Ovary (tissue), 7 donors: ENCODE measurements at regions not wholly inside any gene's neighbourhood (a gene's known extent, or its start where the extent isn't known, plus 50 kb on each side); places are given as distances from the start of the nearest gene placed in this dataset.

ENCODE experiments used
- DNase-seq, 5 donors: peaks; one replicate each; pipeline ENCODE4 v3.0.0-alpha.2; 2019 to 2020
- H3K27ac ChIP-seq, 2 donors: fragments of 200-600 bp; one replicate each; pipeline versions ENCODE4 v1.5.1 to v1.8.0; 2019 to 2022
- H3K27me3 ChIP-seq: fragments of 200-600 bp; one replicate; pipeline ENCODE4 v1.8.0; 2022
- H3K36me3 ChIP-seq: fragments of 200-600 bp; sonication (generic); one replicate; pipeline ENCODE4 v1.5.1; 2019
- H3K4me1 ChIP-seq: one replicate; pipeline ENCODE4 v1.8.1; 2013; ENCODE audit warnings: mild to moderate bottlenecking, moderate library complexity; ENCODE audit not compliant: insufficient read depth
- H3K4me3 ChIP-seq: fragments of 200-600 bp; sonication (generic); one replicate; pipeline ENCODE4 v1.5.1; 2017
- H3K9me3 ChIP-seq, 2 donors: fragments of 200-600 bp in 1 of 2; sonication (generic) in 1 of 2; one replicate each; pipeline versions ENCODE4 v1.5.1 to v1.8.1; 2013 to 2019; ENCODE audit warnings: mild to moderate bottlenecking in 1 of 2, moderate library complexity in 1 of 2
- CTCF ChIP-seq, 3 donors: fragments of 450-650 bp in 2 of 3; fragments of 200-600 bp in 1 of 3; IDR thresholded peaks; one replicate each; pipeline versions ENCODE4 v1.5.1 to v1.8.0; 2016 to 2022; ENCODE audit warnings: antibody characterized with exemption in 3 of 3, mild to moderate bottlenecking in 1 of 3
- EP300 ChIP-seq: sonication (generic); formaldehyde crosslinking; IDR thresholded peaks from one replicate; pipeline ENCODE4 v1.6.1; 2017; ENCODE audit warnings: antibody characterized with exemption
- POLR2A ChIP-seq: fragments of 450-650 bp; IDR thresholded peaks from one replicate; pipeline ENCODE4 v1.6.1; 2017; ENCODE audit warnings: antibody characterized with exemption, mild to moderate bottlenecking, moderate library complexity
- WGBS, 3 donors: extraction: QIAGEN DNeasy Blood & Tissue Kit in 1 of 3; methylation state at CpG; one replicate each; pipeline versions ENCODE4 v1.1.5 to v1.1.7; 2013 to 2017; 5-methylcytosine and 5-hydroxymethylcytosine counted together
- intact Hi-C, 4 donors: fragments of 100-400 bp; cut with DNase I; formaldehyde crosslinking; loops; one replicate each; pipeline versions ENCODE4 v1.11.0 to v1.15.1; 2022 to 2023
- donor health status: DM: no; HTN: no; CAD: no; lungs with moderate emphysema.
- donor health status: DM: no; HTN: no; CAD: no.
- donor health status: Bipolar disorder and iron deficiency.
- donor health status: DM: no; HTN: no; CAD: no.
- donor health status: DM: yes; HTN: yes; CAD: no.

DNA sequence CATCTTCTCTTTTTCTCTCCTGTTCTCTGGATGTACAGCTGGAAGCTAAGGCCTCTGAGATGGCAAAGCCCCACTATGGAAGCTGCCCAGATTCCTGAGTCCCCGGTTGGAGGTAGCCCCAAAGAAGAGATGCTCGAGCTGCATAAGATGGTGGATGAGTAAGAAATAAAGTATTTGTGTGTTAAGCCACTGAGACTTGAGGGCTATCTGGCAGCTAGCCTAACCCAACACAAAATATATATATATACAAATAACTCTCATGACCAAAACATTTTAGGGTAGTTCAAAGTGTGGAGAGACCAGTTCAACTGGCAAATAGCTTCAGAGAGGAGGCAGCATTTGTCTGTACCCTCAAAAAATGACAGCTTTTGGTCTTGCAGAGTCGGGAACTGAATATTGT lies 72.4 kb upstream of the PDE1C start:
- H3K9me3 ChIP-seq, result no peaks in the 10 kb centered on the region
- 57 to 88% (median 59%) methylated on average over 3 of the region's 3 CpGs for WGBS, 3 donors

GRCh38 chr7:32140210-32140939 lies 70.2 kb upstream of the PDE1C start:
- H3K9me3 ChIP-seq, result no peaks in the 10 kb centered on the region
- intact Hi-C loops, result no loop called here
- no peaks in the 10 kb centered on the region for H3K36me3 ChIP-seq
- WGBS, 3 donors, result 69 to 75% (median 70%) methylated on average over 5 of the region's 5 CpGs
- H3K27me3 ChIP-seq, result no peaks in the 10 kb centered on the region
- TF ChIP-seq CTCF (IDR thresholded peaks at IDR 0.05), result no peak
- no peak for DNase-seq
- H3K27ac ChIP-seq, result no peak overlapping the region
- H3K4me3 ChIP-seq, result no peak overlapping the region
- H3K4me1 ChIP-seq, result no peaks in the 10 kb centered on the region

More for the DNA sequence above, 72.4 kb upstream of the PDE1C start:
- H3K4me3 ChIP-seq, result no peak overlapping the region
- H3K4me1 ChIP-seq, result no peaks in the 10 kb centered on the region
- no peaks in the 10 kb centered on the region for H3K27me3 ChIP-seq
- no peak overlapping the region for H3K27ac ChIP-seq
- TF ChIP-seq EP300, result no peak
- TF ChIP-seq POLR2A, result no peak
- no peak for TF ChIP-seq CTCF (IDR thresholded peaks at IDR 0.05)
- intact Hi-C loops, result no loop called here
- DNase-seq, result no peak
- H3K36me3 ChIP-seq, result no peaks in the 10 kb centered on the region

- TF ChIP-seq CTCF (IDR thresholded peaks at IDR 0.05) (no peak), POLR2A (no peak), EP300 (no peak)
- DNase-seq, result no peak
- no peak overlapping the region for H3K4me3 ChIP-seq
- H3K4me1 ChIP-seq, result no peaks in the 10 kb centered on the region
- H3K27ac ChIP-seq, result no peak overlapping the region
- WGBS, 3 donors, result 63 to 88% (median 73%) methylated on average over 2 of the region's 2 CpGs
- no peaks in the 10 kb centered on the region for H3K9me3 ChIP-seq
- H3K36me3 ChIP-seq, result no peaks in the 10 kb centered on the region
- intact Hi-C loops, result no loop called here
- no peaks in the 10 kb centered on the region for H3K27me3 ChIP-seq
Measured at GRCh38 chr7:32137059-32137458, 66.9 kb upstream of the PDE1C start.

GRCh38 chr7:32131091-32131490 lies 60.9 kb upstream of the PDE1C start:
- Histone ChIP-seq H3K4me3 (no peak overlapping the region), H3K27ac (no peak overlapping the region), H3K36me3 (no peaks in the 10 kb centered on the region), H3K4me1 (no peaks in the 10 kb centered on the region), H3K9me3 (no peaks in the 10 kb centered on the region), H3K27me3 (no peaks in the 10 kb centered on the region)
- intact Hi-C loops, result no loop called here
- WGBS, 3 donors, result 15 to 40% (median 24%) methylated on average over 1 of the region's 1 CpG
- no peak for DNase-seq
- TF ChIP-seq CTCF (IDR thresholded peaks at IDR 0.05) (no peak), EP300 (no peak), POLR2A (no peak)
